ENCODE measurements at regions not wholly inside any gene's neighbourhood (a gene's known extent, or its start where the extent isn't known, plus 50 kb on each side); places are given as distances from the start of the nearest gene placed in this dataset.

DNA sequence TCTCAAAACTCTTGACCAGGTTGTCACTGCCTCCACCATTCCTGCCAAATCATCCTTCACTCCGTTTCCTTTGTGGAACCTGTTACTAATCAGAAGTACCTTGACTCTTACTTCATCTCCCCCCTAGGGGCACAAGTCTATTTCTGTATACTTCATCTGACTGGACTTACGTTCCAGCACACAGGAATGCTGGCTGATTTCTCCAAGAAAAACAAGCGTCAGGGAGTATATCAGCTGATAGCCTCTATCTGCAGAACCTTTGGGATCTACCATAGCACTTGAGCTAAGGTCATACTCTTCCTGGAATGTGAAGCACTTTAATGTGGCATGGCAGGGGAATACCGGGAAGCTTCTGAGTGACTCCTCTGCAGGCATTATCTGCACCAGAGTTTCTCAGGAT lies 178.1 kb upstream of the MOCS1 start:
- H3K27ac ChIP-seq: no peak overlapping the region
- peaks cover 0 to 4% (median 0%) of the 10 kb centered on the region in 3 donors for H3K27me3 ChIP-seq
- no peak for TF ChIP-seq POLR2A (IDR thresholded peaks at IDR 0.05)
- no peak for TF ChIP-seq POLR2AphosphoS5 (IDR thresholded peaks at IDR 0.05)
- TF ChIP-seq EP300 (IDR thresholded peaks at IDR 0.05): no peak
- no peak for TF ChIP-seq CTCF (IDR thresholded peaks at IDR 0.05)
- intact Hi-C loops (cut with DNase I): no loop called here
- peaks cover 0 to 10% (median 0%) of the 10 kb centered on the region in 4 donors for H3K4me1 ChIP-seq
- H3K4me3 ChIP-seq: no peak overlapping the region
- 61 to 76% methylated on average over 4 of the region's 4 CpGs for WGBS, 2 donors
- no peaks in the 10 kb centered on the region for H3K9me3 ChIP-seq
- DNase-seq: no peak
- H3K36me3 ChIP-seq: no peaks in the 10 kb centered on the region

DNA sequence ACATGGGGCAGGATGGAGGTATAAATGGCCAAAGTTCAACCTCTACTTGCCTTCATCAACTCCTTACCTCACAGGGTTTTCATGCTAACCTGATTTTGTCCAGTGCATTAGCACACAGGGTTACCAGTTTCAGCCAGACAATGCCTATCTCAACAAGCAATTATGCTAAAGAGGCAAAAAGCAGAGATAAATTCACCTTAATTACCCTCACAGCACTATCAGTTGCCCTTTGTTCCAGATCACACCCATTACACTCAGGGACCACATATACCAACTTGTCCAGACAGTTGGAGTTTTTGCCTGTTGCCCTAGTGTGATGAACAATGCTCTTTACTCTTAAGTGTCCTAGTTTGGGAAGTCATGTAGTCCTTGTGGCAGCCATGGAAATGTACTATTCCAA lies 174.5 kb upstream of the MOCS1 start:
- Histone ChIP-seq H3K36me3 (no peaks in the 10 kb centered on the region), H3K27me3 (no peaks in the 10 kb centered on the region), H3K4me1 (peaks cover 0 to 10% (median 0%) of the 10 kb centered on the region in 4 donors), H3K27ac (no peak overlapping the region), H3K9me3 (peaks cover 0 to 2% (median 0%) of the 10 kb centered on the region in 4 donors), H3K4me3 (no peak overlapping the region)
- no peak for TF ChIP-seq CTCF (IDR thresholded peaks at IDR 0.05)
- no peak for TF ChIP-seq EP300 (IDR thresholded peaks at IDR 0.05)
- no peak for TF ChIP-seq POLR2AphosphoS5 (IDR thresholded peaks at IDR 0.05)
- TF ChIP-seq POLR2A (IDR thresholded peaks at IDR 0.05): no peak
- DNase-seq: no peak
- intact Hi-C loops (cut with DNase I): no loop called here

GRCh38 chr6:40106840-40107239 lies 172.6 kb upstream of the MOCS1 start:
- no peak overlapping the region for H3K27ac ChIP-seq
- H3K27me3 ChIP-seq: no peaks in the 10 kb centered on the region
- intact Hi-C loops (cut with DNase I): no loop called here
- no peaks in the 10 kb centered on the region for H3K36me3 ChIP-seq
- no peak overlapping the region for H3K4me3 ChIP-seq
- TF ChIP-seq EP300 (IDR thresholded peaks at IDR 0.05): no peak
- no peak for TF ChIP-seq CTCF (IDR thresholded peaks at IDR 0.05)
- TF ChIP-seq POLR2A (IDR thresholded peaks at IDR 0.05): no peak
- TF ChIP-seq POLR2AphosphoS5 (IDR thresholded peaks at IDR 0.05): no peak
- 76 to 88% methylated on average over 2 of the region's 2 CpGs for WGBS, 2 donors
- no peak for DNase-seq
- peaks cover 0 to 2% (median 0%) of the 10 kb centered on the region in 4 donors for H3K9me3 ChIP-seq
- peaks cover 0 to 10% (median 0%) of the 10 kb centered on the region in 4 donors for H3K4me1 ChIP-seq

- no peaks in the 10 kb centered on the region for H3K36me3 ChIP-seq
- intact Hi-C loops (cut with DNase I): no loop called here
- H3K27me3 ChIP-seq: no peaks in the 10 kb centered on the region
- TF ChIP-seq CTCF (IDR thresholded peaks at IDR 0.05) (no peak), EP300 (IDR thresholded peaks at IDR 0.05) (no peak), POLR2AphosphoS5 (IDR thresholded peaks at IDR 0.05) (no peak), POLR2A (IDR thresholded peaks at IDR 0.05) (no peak)
- 71 to 73% methylated on average over 3 of the region's 3 CpGs for WGBS, 2 donors
- H3K9me3 ChIP-seq: no peaks in the 10 kb centered on the region
- H3K27ac ChIP-seq: no peak overlapping the region
- DNase-seq: no peak
- no peak overlapping the region for H3K4me3 ChIP-seq
- H3K4me1 ChIP-seq: no peaks in the 10 kb centered on the region
These were observed 164.5 kb upstream of the MOCS1 start for GRCh38 chr6:40098774-40099173.

DNA sequence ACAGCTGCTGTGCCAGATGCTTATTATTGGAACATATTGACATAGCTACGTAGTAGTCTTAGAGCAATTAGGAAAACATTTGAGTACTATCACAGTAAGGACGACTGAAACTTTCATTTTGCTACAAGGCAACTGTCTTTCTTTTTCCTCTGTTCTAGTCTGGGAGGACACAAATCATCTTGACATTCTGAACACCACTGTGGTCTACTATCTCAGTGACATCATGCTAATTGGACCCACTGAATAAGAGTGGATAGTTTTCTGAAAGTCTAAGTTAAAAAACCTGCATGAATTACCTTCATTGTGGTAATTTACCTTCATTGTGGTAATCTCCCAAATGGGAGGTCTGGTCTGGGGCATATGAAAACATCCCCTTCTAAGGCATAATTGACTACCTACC lies 163.3 kb upstream of the MOCS1 start:
- Histone ChIP-seq H3K4me1 (no peaks in the 10 kb centered on the region), H3K27me3 (no peaks in the 10 kb centered on the region), H3K27ac (no peak overlapping the region), H3K36me3 (no peaks in the 10 kb centered on the region), H3K4me3 (no peak overlapping the region), H3K9me3 (no peaks in the 10 kb centered on the region)
- WGBS, 2 donors: 38 to 56% methylated on average over 2 of the region's 2 CpGs
- DNase-seq: no peak
- TF ChIP-seq POLR2AphosphoS5 (IDR thresholded peaks at IDR 0.05): no peak
- TF ChIP-seq EP300 (IDR thresholded peaks at IDR 0.05): no peak
- no peak for TF ChIP-seq POLR2A (IDR thresholded peaks at IDR 0.05)
- TF ChIP-seq CTCF (IDR thresholded peaks at IDR 0.05): no peak
- intact Hi-C loops (cut with DNase I): no loop called here

Measured in sigmoid colon (tissue), 6 donors.